GM06990 (cell line): ENCODE measurements at regions not wholly inside any gene's neighbourhood (a gene's known extent, or its start where the extent isn't known, plus 50 kb on each side); places are given as distances from the start of the nearest gene placed in this dataset.

Source experiments
- DNase-seq: peaks from one replicate; pipeline ENCODE4 v3.0.0-alpha.2; 2011; ENCODE audit not compliant: insufficient read length; ENCODE audit errors: extremely low read depth
- H3K27me3 ChIP-seq: replicated peaks from 2 replicates; pipeline ENCODE4 v1.6.0; 2011; ENCODE audit warnings: low read length; ENCODE audit not compliant: control insufficient read depth, insufficient read depth
- H3K36me3 ChIP-seq: 2 replicates; pipeline ENCODE4 v1.5.1; 2011; ENCODE audit warnings: low read length; ENCODE audit not compliant: control insufficient read depth, insufficient read depth
- H3K4me3 ChIP-seq: replicated peaks from 2 replicates; pipeline ENCODE4 v1.5.1; 2011; ENCODE audit warnings: low read depth, mild to moderate bottlenecking, control low read depth, low read length
- TF ChIP-seq, protein P1 (sequence below): IDR thresholded peaks from 2 replicates; pipeline ENCODE4 v1.5.1; 2011; ENCODE audit warnings: low read length, control low read depth, mild to moderate bottlenecking, inconsistent platforms; ENCODE audit not compliant: insufficient read depth, poor library complexity, severe bottlenecking

DNA sequence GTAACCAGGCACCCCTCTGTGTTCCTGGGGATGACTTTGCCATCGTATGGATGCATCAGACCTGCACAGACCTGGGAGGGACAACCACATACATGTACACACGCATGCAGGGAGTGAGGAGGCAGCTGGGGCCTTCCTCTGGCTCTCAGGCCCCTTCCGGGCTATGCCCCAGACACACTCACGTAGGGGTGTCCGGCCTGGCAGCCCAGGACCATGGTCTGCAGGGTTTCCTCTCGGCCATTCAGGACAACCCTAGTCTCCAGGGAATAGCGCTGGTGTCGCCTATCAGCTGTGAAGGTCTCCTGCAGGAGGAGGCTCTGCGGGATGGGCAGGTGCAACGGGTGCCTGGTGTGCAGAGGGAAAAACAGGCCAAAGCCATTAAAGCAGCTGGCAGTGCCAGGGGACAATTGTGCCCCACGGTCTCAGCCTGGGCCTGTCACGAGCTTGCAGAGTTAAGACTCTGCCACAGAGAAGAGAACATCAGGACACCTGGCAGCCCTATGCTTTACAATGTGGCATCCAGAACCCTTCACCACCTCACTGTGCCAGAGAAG is 101.4 kb downstream of the RMI2 start:
- TF ChIP-seq, protein P1, sequence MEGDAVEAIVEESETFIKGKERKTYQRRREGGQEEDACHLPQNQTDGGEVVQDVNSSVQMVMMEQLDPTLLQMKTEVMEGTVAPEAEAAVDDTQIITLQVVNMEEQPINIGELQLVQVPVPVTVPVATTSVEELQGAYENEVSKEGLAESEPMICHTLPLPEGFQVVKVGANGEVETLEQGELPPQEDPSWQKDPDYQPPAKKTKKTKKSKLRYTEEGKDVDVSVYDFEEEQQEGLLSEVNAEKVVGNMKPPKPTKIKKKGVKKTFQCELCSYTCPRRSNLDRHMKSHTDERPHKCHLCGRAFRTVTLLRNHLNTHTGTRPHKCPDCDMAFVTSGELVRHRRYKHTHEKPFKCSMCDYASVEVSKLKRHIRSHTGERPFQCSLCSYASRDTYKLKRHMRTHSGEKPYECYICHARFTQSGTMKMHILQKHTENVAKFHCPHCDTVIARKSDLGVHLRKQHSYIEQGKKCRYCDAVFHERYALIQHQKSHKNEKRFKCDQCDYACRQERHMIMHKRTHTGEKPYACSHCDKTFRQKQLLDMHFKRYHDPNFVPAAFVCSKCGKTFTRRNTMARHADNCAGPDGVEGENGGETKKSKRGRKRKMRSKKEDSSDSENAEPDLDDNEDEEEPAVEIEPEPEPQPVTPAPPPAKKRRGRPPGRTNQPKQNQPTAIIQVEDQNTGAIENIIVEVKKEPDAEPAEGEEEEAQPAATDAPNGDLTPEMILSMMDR: no peak
- no peak for DNase-seq
- H3K27me3 ChIP-seq: no peaks in the 10 kb centered on the region
- no peak overlapping the region for H3K4me3 ChIP-seq
- no peaks in the 10 kb centered on the region for H3K36me3 ChIP-seq

DNA sequence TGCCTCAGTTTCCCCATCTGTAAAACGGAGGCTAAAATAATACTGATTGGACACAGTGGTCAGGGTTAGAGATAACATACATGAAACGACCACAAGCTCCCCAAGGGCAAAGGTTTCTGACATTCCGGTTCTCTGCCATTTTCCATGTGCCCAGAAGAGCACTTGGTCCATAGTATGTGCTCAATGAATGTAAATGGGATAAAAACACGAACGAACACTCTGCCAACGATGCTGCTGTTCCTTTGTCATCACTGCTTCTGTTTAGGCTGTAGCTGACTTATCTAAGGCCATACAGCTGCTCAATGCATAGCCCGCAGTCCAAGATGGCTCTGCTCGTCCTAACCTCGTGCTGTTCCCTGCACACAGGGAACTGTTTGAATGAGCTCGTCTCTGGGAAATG is 102.0 kb downstream of the RMI2 start:
- DNase-seq: no peak
- Histone ChIP-seq H3K27me3 (no peaks in the 10 kb centered on the region), H3K36me3 (no peaks in the 10 kb centered on the region), H3K4me3 (no peak overlapping the region)
- TF ChIP-seq, protein P1: no peak

DNA sequence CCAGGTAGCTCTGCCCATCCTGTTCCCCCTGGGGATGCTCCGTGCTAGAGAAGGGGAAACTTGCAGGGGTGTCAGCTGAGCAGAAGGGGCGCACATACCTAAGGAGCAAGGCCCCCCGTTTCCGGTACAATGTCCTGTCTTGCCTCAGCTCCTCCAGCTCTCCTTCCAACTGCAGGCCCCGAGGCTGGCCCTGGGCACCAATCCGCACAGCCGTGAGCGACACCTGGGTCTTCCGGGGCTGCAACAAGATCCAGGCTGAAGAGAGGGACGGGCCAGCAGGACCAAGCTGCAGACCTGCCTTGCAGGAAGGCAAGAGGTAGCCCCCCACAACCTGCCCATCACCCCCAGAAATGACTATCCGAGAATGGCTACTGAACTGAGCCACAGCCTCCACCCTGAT is 102.6 kb downstream of the RMI2 start:
- no peak overlapping the region for H3K4me3 ChIP-seq
- TF ChIP-seq, protein P1: no peak
- no peaks in the 10 kb centered on the region for H3K36me3 ChIP-seq
- no peaks in the 10 kb centered on the region for H3K27me3 ChIP-seq
- no peak for DNase-seq

DNA sequence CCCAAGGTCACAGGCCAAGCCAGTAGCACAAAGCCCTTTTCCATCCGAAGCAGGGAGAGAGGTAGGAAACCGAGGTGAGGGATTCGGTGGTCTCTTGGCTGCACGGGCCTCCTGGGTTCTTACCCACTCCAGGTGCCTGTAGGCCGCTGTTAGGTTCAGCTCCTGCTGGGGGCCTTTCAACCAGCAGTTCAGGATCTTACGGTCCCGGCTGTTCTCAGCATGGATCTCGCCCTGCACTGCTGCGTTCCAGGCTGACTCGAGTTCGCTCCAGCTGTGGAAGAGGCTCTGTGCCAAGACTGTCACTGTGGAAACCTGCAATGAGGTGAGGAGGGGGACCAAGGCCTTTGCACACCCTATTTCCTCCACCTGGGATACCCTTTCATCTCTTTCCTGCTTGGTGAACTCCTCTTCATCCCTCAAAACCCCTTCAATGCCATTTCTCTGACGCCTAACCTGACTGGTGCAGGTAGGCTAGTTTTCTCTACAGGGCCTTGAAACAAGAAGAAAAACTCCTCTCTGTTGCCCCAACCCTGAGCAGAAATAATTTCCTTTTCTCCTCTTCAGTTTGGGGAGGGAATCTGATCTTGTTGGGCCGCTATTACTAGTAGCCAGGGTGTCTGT is 103.6 kb downstream of the RMI2 start:
- H3K36me3 ChIP-seq: no peaks in the 10 kb centered on the region
- no peak overlapping the region for H3K4me3 ChIP-seq
- H3K27me3 ChIP-seq: no peaks in the 10 kb centered on the region
- TF ChIP-seq, protein P1: no peak
- no peak for DNase-seq

DNA sequence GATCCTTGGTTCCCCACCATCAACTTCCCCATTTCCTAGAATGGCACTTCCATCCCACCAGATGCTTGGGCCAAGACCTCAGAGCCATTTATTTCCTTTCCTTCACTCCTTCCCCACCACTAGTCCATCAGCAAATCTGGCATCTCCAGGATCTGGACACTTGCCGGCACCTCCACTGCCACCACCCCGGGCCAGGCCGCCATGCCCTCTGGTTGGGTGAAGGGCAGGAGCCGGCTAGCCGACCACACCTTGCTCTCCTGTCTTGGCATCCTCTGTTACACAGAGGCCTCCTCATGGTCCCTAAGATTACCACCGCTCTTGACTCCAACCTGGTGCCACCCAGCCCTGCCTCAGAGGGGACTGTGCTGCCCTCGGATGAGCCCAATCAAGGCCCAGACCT is 104.5 kb downstream of the RMI2 start:
- no peak for DNase-seq
- TF ChIP-seq, protein P1: no peak
- H3K36me3 ChIP-seq: no peaks in the 10 kb centered on the region
- no peaks in the 10 kb centered on the region for H3K27me3 ChIP-seq
- H3K4me3 ChIP-seq: no peak overlapping the region

DNA sequence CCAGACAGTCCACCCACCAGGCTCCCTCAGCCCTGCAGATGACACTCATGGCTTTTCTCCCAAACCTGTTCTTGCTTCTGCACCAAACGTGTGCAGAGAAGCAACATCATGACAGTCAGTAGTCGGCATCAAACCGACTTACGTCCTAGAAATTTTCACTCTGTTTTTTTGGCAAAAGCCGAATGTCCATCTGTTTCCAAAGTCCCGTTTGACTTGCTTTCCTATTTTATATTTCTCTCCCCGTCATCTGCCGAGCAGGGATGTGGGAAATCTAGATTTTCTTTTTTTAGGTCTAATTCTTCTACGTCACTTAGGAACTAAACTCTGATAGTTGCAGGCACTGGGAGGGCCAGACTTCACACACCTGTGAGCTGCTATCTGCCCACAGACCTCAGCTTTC is 104.9 kb downstream of the RMI2 start:
- DNase-seq: no peak
- TF ChIP-seq, protein P1: no peak
- H3K4me3 ChIP-seq: no peak overlapping the region
- H3K36me3 ChIP-seq: no peaks in the 10 kb centered on the region
- no peaks in the 10 kb centered on the region for H3K27me3 ChIP-seq
